HCT116 (cell line): ENCODE measurements at regions not wholly inside any gene's neighbourhood (a gene's known extent, or its start where the extent isn't known, plus 50 kb on each side); places are given as distances from the start of the nearest gene placed in this dataset.
A peak's percentile ranks its signal among the peaks of the same experiment; 100 is the strongest.

Experiments
- ATAC-seq: fragments of 200-7000 bp; cut with Tn5 transposase; 2 replicates; pipeline ENCODE4 v1.9.1; 2020; ENCODE audit warnings: mild to moderate bottlenecking, moderate library complexity
- BruUV-seq: library from RNA; stranded (reverse); fragments of 400-500 nt; replicated peaks from 2 replicates; lab custom pipeline; 2021; lab: Mats Ljungman, UMichigan
- CTCF ChIA-PET: fragments of 300-600 bp; sonication (Branson Sonifier 250); formaldehyde crosslinking; loops from one replicate; lab custom pipeline; 2021; ENCODE audit warnings: antibody characterized with exemption; lab: Charles Lee
- POLR2A ChIA-PET: fragments of 300-600, 350-600 bp; sonication (Branson Sonifier 250); formaldehyde crosslinking; loops from one replicate; lab custom pipeline; 2021; ENCODE audit warnings: antibody characterized with exemption; lab: Charles Lee
- RAD21 ChIA-PET, 2 experiments: fragments of 300-600 bp; sonication (Branson Sonifier 250); formaldehyde crosslinking; loops; one replicate each; lab custom pipeline; 2023; ENCODE audit warnings: low total read pairs in 2 of 2; ENCODE audit not compliant: uncharacterized antibody in 2 of 2, unreplicated experiment in 2 of 2, low non-redundant PET in 1 of 2; lab: Charles Lee
- DNase-seq: peaks from one replicate; pipeline ENCODE4 v3.0.0-alpha.2; 2010; ENCODE audit warnings: low read depth, low spot score
- H2AFZ ChIP-seq: fragments of 200-600 bp; shearing (Covaris generic), sonication (generic); 2 replicates; pipeline ENCODE4 v1.6.1; 2017; ENCODE audit warnings: low read depth, mixed run types, mixed read lengths, antibody characterized with exemption, low read length; ENCODE audit not compliant: poor library complexity, severe bottlenecking
- H3K27ac ChIP-seq: 2 replicates; pipeline ENCODE4 v1.5.1; 2012; ENCODE audit warnings: low read depth, low read length
- H3K27me3 ChIP-seq: fragments of 200-600 bp; sonication (generic); 2 replicates; pipeline ENCODE4 v1.6.1; 2016; ENCODE audit warnings: mixed run types, low read length, mixed read lengths; ENCODE audit not compliant: insufficient read depth
- H3K36me3 ChIP-seq, 2 experiments: fragments of 200-500 bp in 1 of 2; fragments of 200-600 bp in 1 of 2; sonication (Bioruptor generic) in 1 of 2; sonication (generic) in 1 of 2; 2 replicates each; pipeline versions ENCODE4 v1.5.1 to v1.6.1; 2014 to 2016; ENCODE audit warnings: low read length in 2 of 2, inconsistent platforms in 1 of 2, mixed read lengths in 1 of 2, mixed run types in 1 of 2; ENCODE audit not compliant: insufficient read depth in 2 of 2, control insufficient read depth in 1 of 2
- H3K4me1 ChIP-seq, 2 experiments: fragments of 200-600 bp in 1 of 2; sonication (generic) in 1 of 2; 2 replicates each; pipeline versions ENCODE4 v1.5.1 to v1.6.1; 2012 to 2017; ENCODE audit warnings: low read length in 2 of 2, inconsistent platforms in 1 of 2, mild to moderate bottlenecking in 1 of 2, mixed read lengths in 1 of 2, mixed run types in 1 of 2, moderate library complexity in 1 of 2; ENCODE audit not compliant: insufficient read depth in 2 of 2, control insufficient read depth in 1 of 2
- H3K4me2 ChIP-seq: fragments of 200-600 bp; sonication (generic); 2 replicates; pipeline ENCODE4 v1.6.1; 2017; ENCODE audit warnings: mixed run types, low read length, mixed read lengths
- H3K4me3 ChIP-seq, 2 experiments: fragments of 200-600 bp in 1 of 2; sonication (generic) in 1 of 2; replicated peaks in 1 of 2; 2 replicates each; pipeline ENCODE4 v1.5.1; 2011 to 2016; ENCODE audit warnings: low read length in 2 of 2, control low read depth in 1 of 2, low read depth in 1 of 2, mild to moderate bottlenecking in 1 of 2, mixed read lengths in 1 of 2, mixed run types in 1 of 2
- H3K79me2 ChIP-seq: fragments of 200-600 bp; sonication (generic); 2 replicates; pipeline ENCODE4 v1.6.1; 2017; ENCODE audit warnings: mild to moderate bottlenecking, mixed run types, low read length, moderate library complexity, mixed read lengths; ENCODE audit not compliant: insufficient read depth
- H3K9ac ChIP-seq: fragments of 200-600 bp; sonication (generic); 2 replicates; pipeline ENCODE4 v1.6.1; 2016; ENCODE audit warnings: low read length, mixed read lengths
- H3K9me2 ChIP-seq: fragments of 200-600 bp; sonication (generic), shearing (Covaris generic); 2 replicates; pipeline ENCODE4 v1.6.1; 2017; ENCODE audit warnings: mixed run types, mild to moderate bottlenecking, moderate library complexity; ENCODE audit not compliant: insufficient read depth
- H3K9me3 ChIP-seq, 2 experiments: fragments of 200-500 bp in 1 of 2; fragments of 200-600 bp in 1 of 2; sonication (Bioruptor generic) in 1 of 2; sonication (generic) in 1 of 2; 2 replicates each; pipeline ENCODE4 v1.6.1; 2014 to 2017; ENCODE audit warnings: low read length in 2 of 2, mixed read lengths in 2 of 2, inconsistent platforms in 1 of 2, low read depth in 1 of 2, mild to moderate bottlenecking in 1 of 2, mixed run types in 1 of 2, moderate library complexity in 1 of 2; ENCODE audit not compliant: control insufficient read depth in 1 of 2, insufficient read depth in 1 of 2
- H4K20me1 ChIP-seq: fragments of 200-600 bp; sonication (generic), shearing (Covaris generic); 2 replicates; pipeline ENCODE4 v1.6.1; 2017; ENCODE audit warnings: mixed run types, mild to moderate bottlenecking, moderate library complexity; ENCODE audit not compliant: insufficient read depth
- CBX3 ChIP-seq: IDR thresholded peaks from 2 replicates; pipeline ENCODE4 v1.6.1; 2012; ENCODE audit warnings: low read depth
- CEBPB ChIP-seq: IDR thresholded peaks from 2 replicates; pipeline ENCODE4 v1.6.1; 2012; ENCODE audit warnings: low read depth
- EGR1 ChIP-seq: IDR thresholded peaks from 2 replicates; pipeline ENCODE4 v1.6.1; 2012; ENCODE audit warnings: low read depth
- ELF1 ChIP-seq: IDR thresholded peaks from 2 replicates; pipeline ENCODE4 v1.6.1; 2012; ENCODE audit warnings: low read depth, borderline replicate concordance
- EZH2phosphoT487 ChIP-seq: fragments of 200-600 bp; IDR thresholded peaks from 2 replicates; pipeline ENCODE4 v1.6.1; 2018; ENCODE audit warnings: antibody characterized with exemption, borderline replicate concordance
- FOSL1 ChIP-seq: IDR thresholded peaks from 2 replicates; pipeline ENCODE4 v1.6.1; 2012; ENCODE audit warnings: low read depth
- JUND ChIP-seq: IDR thresholded peaks from 2 replicates; pipeline ENCODE4 v1.6.1; 2012
- MAX ChIP-seq: IDR thresholded peaks from 2 replicates; pipeline ENCODE4 v1.6.1; 2012
- RAD21 ChIP-seq: IDR thresholded peaks from 2 replicates; pipeline ENCODE4 v1.6.1; 2012; ENCODE audit warnings: low read depth, mild to moderate bottlenecking
- REST ChIP-seq: IDR thresholded peaks from 2 replicates; pipeline ENCODE4 v1.6.1; 2012; ENCODE audit warnings: low read depth
- SIN3A ChIP-seq: IDR thresholded peaks from 2 replicates; pipeline ENCODE4 v1.6.1; 2012; ENCODE audit warnings: low read depth
- SRF ChIP-seq: IDR thresholded peaks from 2 replicates; pipeline ENCODE4 v1.6.1; 2012; ENCODE audit warnings: low read depth
- TCF7L2 ChIP-seq: IDR thresholded peaks from 2 replicates; pipeline ENCODE4 v1.7.0; 2011; ENCODE audit warnings: borderline replicate concordance, inconsistent platforms; ENCODE audit not compliant: insufficient read depth, insufficient read length; ENCODE audit errors: extremely low read depth
- YY1 ChIP-seq: IDR thresholded peaks from 2 replicates; pipeline ENCODE4 v1.6.1; 2011; ENCODE audit warnings: low read length, low read depth, moderate library complexity, mild to moderate bottlenecking; ENCODE audit not compliant: insufficient replicate concordance; ENCODE audit errors: extremely low read depth
- ZFX ChIP-seq: fragments of 450-650 bp; IDR thresholded peaks from 2 replicates; pipeline ENCODE4 v1.6.1; 2017
- ZNF274 ChIP-seq: fragments of 200-500 bp; sonication (Bioruptor generic); IDR thresholded peaks from 2 replicates; pipeline ENCODE4 v1.6.1; 2014; ENCODE audit warnings: mild to moderate bottlenecking, low read depth, low read length, inconsistent platforms
- intact Hi-C: fragments of 100-400 bp; cut with micrococcal nuclease; formaldehyde crosslinking; loops from 2 replicates; pipeline ENCODE4 v1.10.0; 2022
- TF ChIP-seq, protein P1 (sequence below): IDR thresholded peaks from 2 replicates; pipeline ENCODE4 v1.6.1; 2011; ENCODE audit warnings: mild to moderate bottlenecking, low read length, moderate library complexity; ENCODE audit not compliant: insufficient replicate concordance; ENCODE audit errors: extremely low read depth

- no peak overlapping the region for H3K9ac ChIP-seq
- no peaks in the 10 kb centered on the region for H3K9me2 ChIP-seq
- DNase-seq = no peak
- no peaks in the 10 kb centered on the region for H3K9me3 ChIP-seq
- H4K20me1 ChIP-seq = no peaks in the 10 kb centered on the region
- H3K4me2 ChIP-seq = no peak overlapping the region
- H3K79me2 ChIP-seq = no peaks in the 10 kb centered on the region
- H2AFZ ChIP-seq = no peak overlapping the region
- H3K4me1 ChIP-seq = no peaks in the 10 kb centered on the region
- no peak overlapping the region for H3K4me3 ChIP-seq
- ATAC-seq = no peak
- ChIA-PET POLR2A (no interaction called here), CTCF (no interaction called here), RAD21 (no interaction called here)
- intact Hi-C loops = no loop called here
- no peak overlapping the region for H3K27ac ChIP-seq
- H3K27me3 ChIP-seq = no peaks in the 10 kb centered on the region
- TF ChIP-seq MAX (no peak), RAD21 (no peak), ZFX (no peak)
- TF ChIP-seq, protein P1, sequence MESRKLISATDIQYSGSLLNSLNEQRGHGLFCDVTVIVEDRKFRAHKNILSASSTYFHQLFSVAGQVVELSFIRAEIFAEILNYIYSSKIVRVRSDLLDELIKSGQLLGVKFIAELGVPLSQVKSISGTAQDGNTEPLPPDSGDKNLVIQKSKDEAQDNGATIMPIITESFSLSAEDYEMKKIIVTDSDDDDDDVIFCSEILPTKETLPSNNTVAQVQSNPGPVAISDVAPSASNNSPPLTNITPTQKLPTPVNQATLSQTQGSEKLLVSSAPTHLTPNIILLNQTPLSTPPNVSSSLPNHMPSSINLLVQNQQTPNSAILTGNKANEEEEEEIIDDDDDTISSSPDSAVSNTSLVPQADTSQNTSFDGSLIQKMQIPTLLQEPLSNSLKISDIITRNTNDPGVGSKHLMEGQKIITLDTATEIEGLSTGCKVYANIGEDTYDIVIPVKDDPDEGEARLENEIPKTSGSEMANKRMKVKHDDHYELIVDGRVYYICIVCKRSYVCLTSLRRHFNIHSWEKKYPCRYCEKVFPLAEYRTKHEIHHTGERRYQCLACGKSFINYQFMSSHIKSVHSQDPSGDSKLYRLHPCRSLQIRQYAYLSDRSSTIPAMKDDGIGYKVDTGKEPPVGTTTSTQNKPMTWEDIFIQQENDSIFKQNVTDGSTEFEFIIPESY = no peak
- BruUV-seq = no TSS peak
- H3K36me3 ChIP-seq = no peaks in the 10 kb centered on the region
These were observed 526.8 kb downstream of the EPM2A start for GRCh38 chr6:145208474-145208873.

DNA sequence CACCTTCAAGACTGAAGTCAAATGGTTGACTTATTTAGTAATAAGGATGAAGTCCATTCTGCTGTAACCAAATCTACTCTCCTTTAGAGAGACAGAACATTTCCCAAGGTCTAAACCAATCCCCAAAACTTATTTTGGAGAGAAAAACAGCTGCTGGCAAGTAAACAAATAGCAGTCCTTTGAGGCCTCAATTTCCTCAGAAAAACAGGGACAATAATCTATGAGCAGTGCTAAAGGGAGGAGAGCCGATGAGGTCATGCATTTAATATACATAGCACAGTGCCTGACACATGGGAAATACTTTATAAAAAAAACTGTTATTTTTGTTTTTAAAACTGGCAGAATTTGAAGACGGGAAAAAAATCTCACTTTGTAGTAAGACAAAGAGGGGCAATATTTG, 526.0 kb downstream of the EPM2A start:
- Histone ChIP-seq H3K4me2 (no peak overlapping the region), H3K9ac (no peak overlapping the region), H3K9me2 (no peaks in the 10 kb centered on the region), H3K4me3 (no peak overlapping the region), H3K27ac (no peak overlapping the region), H3K36me3 (no peaks in the 10 kb centered on the region), H3K79me2 (no peaks in the 10 kb centered on the region), H2AFZ (peak overlapping the region; percentile 72), H3K27me3 (no peaks in the 10 kb centered on the region), H3K9me3 (no peaks in the 10 kb centered on the region), H3K4me1 (no peaks in the 10 kb centered on the region), H4K20me1 (no peaks in the 10 kb centered on the region)
- ATAC-seq = no peak
- no TSS peak for BruUV-seq
- TF ChIP-seq ELF1 (no peak), EGR1 (no peak), SRF (no peak), ZNF274 (no peak), YY1 (no peak), CBX3 (no peak), SIN3A (no peak), CEBPB (no peak), FOSL1 (no peak), REST (no peak), JUND (no peak), TCF7L2 (no peak), EZH2phosphoT487 (no peak)
- CTCF ChIA-PET = interaction anchor here (0.8 kb wide), 1 partner anchor 624 kb away, joined by 3 read pairs; no protein-coding TSS in a partner anchor
- intact Hi-C loops = no loop called here
- POLR2A ChIA-PET = no interaction called here
- no peak for DNase-seq
- RAD21 ChIA-PET = no interaction called here
